ENCODE measurements at regions not wholly inside any gene's neighbourhood (a gene's known extent, or its start where the extent isn't known, plus 50 kb on each side); places are given as distances from the start of the nearest gene placed in this dataset.

DNA sequence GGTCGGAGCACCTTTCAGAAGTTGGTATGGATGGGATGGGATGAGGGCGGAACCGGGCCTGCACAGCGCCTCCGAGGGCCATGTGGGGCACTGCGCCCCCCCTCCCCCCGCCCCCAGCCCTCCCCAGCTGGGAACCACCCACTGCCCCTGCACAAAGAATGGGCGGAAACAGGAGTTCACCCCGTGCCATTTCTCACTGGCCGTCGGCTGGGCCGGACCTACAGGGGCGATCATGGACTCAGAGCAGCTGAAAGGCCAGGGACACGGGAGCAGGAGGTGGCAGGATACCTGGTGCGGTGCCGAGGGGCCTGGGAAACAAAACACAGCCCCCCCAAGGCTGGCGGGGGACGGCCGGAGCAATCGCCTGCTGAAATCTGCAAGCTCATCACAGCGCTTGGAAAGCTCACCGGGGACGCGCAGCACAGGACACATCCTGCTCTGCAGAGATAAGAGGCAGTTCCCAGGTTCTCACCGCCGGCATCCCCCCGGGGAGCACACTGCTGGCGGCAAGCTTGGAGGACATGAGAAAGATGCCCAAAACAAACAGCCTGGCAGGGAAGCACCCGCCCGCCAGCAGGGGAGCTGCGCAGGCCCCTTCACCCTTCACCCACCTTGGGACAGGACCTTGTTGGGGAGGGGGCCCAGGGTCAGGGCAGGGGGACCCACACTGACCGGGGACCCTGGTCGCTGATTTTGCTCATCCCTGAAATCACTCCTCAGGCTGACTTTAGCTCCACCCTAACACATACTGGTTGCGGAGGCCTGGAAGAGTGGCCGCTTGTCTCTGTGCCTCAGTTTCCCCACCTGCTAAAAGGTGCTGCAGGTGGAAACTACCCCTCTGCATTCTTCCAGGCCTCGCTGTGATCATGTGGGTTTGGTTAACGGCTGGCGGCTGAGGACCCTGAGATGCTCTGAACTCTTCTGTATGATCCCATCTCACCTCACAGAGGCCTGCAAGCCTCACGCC lies 263.9 kb downstream of the C16orf95 start:
- DNase-seq (peak in 1 of 5 donors; percentile 60), FAIRE-seq (no peak)
- intact Hi-C loops (cut with DNase I): no loop called here
- Histone ChIP-seq H3K36me3 (ENCODE audit: control insufficient read depth in 2 of 3, insufficient read depth in 3 of 3, low read length in 3 of 3) (no peaks in the 10 kb centered on the region), H3K9ac (ENCODE audit: low read length in 3 of 3) (no peak overlapping the region), H3K27me3 (ENCODE audit: control insufficient read depth, insufficient read depth, low read length) (no peaks in the 10 kb centered on the region), H3K4me3 (ENCODE audit: low read length in 3 of 3) (no peak overlapping the region), H3K4me1 (ENCODE audit: control insufficient read depth in 2 of 3, insufficient read depth in 2 of 3, low read depth in 1 of 3, low read length in 3 of 3) (no peaks in the 10 kb centered on the region), H3K9me3 (ENCODE audit: control insufficient read depth in 2 of 3, insufficient read depth in 1 of 3, low read length in 3 of 3) (peaks cover 0 to 4% (median 0%) of the 10 kb centered on the region in 3 donors), H3K27ac (ENCODE audit: low read depth in 2 of 2, low read length in 2 of 2) (no peak overlapping the region)
- TF ChIP-seq, protein P1, sequence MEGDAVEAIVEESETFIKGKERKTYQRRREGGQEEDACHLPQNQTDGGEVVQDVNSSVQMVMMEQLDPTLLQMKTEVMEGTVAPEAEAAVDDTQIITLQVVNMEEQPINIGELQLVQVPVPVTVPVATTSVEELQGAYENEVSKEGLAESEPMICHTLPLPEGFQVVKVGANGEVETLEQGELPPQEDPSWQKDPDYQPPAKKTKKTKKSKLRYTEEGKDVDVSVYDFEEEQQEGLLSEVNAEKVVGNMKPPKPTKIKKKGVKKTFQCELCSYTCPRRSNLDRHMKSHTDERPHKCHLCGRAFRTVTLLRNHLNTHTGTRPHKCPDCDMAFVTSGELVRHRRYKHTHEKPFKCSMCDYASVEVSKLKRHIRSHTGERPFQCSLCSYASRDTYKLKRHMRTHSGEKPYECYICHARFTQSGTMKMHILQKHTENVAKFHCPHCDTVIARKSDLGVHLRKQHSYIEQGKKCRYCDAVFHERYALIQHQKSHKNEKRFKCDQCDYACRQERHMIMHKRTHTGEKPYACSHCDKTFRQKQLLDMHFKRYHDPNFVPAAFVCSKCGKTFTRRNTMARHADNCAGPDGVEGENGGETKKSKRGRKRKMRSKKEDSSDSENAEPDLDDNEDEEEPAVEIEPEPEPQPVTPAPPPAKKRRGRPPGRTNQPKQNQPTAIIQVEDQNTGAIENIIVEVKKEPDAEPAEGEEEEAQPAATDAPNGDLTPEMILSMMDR (IDR thresholded peaks at IDR 0.05; ENCODE audit: borderline replicate concordance, extremely low read depth, insufficient read depth): no peak

GRCh38 chr16:87054154-87054553 lies 263.0 kb downstream of the C16orf95 start:
- H3K4me3 ChIP-seq (ENCODE audit: low read length in 3 of 3): no peak overlapping the region
- FAIRE-seq (no peak), DNase-seq (no peak)
- TF ChIP-seq, protein P1 (IDR thresholded peaks at IDR 0.05; ENCODE audit: borderline replicate concordance, extremely low read depth, insufficient read depth): no peak
- H3K4me1 ChIP-seq (ENCODE audit: control insufficient read depth in 2 of 3, insufficient read depth in 2 of 3, low read depth in 1 of 3, low read length in 3 of 3): no peaks in the 10 kb centered on the region
- peaks cover 0 to 4% (median 0%) of the 10 kb centered on the region in 3 donors for H3K9me3 ChIP-seq (ENCODE audit: control insufficient read depth in 2 of 3, insufficient read depth in 1 of 3, low read length in 3 of 3)
- no peak overlapping the region for H3K27ac ChIP-seq (ENCODE audit: low read depth in 2 of 2, low read length in 2 of 2)
- no peaks in the 10 kb centered on the region for H3K27me3 ChIP-seq (ENCODE audit: control insufficient read depth, insufficient read depth, low read length)
- no peaks in the 10 kb centered on the region for H3K36me3 ChIP-seq (ENCODE audit: control insufficient read depth in 2 of 3, insufficient read depth in 3 of 3, low read length in 3 of 3)
- no peak overlapping the region for H3K9ac ChIP-seq (ENCODE audit: low read length in 3 of 3)
- intact Hi-C loops (cut with DNase I): no loop called here

- no peak overlapping the region for H3K4me3 ChIP-seq (ENCODE audit: low read length in 3 of 3)
- TF ChIP-seq, protein P1 (IDR thresholded peaks at IDR 0.05; ENCODE audit: borderline replicate concordance, extremely low read depth, insufficient read depth): no peak
- no peak overlapping the region for H3K27ac ChIP-seq (ENCODE audit: low read depth in 2 of 2, low read length in 2 of 2)
- DNase-seq (peak in 1 of 5 donors; percentile 11), FAIRE-seq (no peak)
- no peaks in the 10 kb centered on the region for H3K4me1 ChIP-seq (ENCODE audit: control insufficient read depth in 2 of 3, insufficient read depth in 2 of 3, low read depth in 1 of 3, low read length in 3 of 3)
- H3K36me3 ChIP-seq (ENCODE audit: control insufficient read depth in 2 of 3, insufficient read depth in 3 of 3, low read length in 3 of 3): no peaks in the 10 kb centered on the region
- H3K27me3 ChIP-seq (ENCODE audit: control insufficient read depth, insufficient read depth, low read length): no peaks in the 10 kb centered on the region
- no peak overlapping the region for H3K9ac ChIP-seq (ENCODE audit: low read length in 3 of 3)
- intact Hi-C loops (cut with DNase I): no loop called here
- peaks cover 0 to 4% (median 0%) of the 10 kb centered on the region in 3 donors for H3K9me3 ChIP-seq (ENCODE audit: control insufficient read depth in 2 of 3, insufficient read depth in 1 of 3, low read length in 3 of 3)
Observed at GRCh38 chr16:87054856-87055255, 262.3 kb downstream of the C16orf95 start.

Data from kidney (tissue), 13 donors.